Colonic mucosa (tissue), 4 donors: ENCODE measurements at regions not wholly inside any gene's neighbourhood (a gene's known extent, or its start where the extent isn't known, plus 50 kb on each side); places are given as distances from the start of the nearest gene placed in this dataset.
"Not testable (repeated sequence)": the region's sequence is repeated elsewhere in the genome, so short reads cannot be mapped to it uniquely, and the experiment has no call there.

Experiments used
- DNase-seq: peaks from one replicate; pipeline ENCODE4 v3.0.0-alpha.2; 2020
- H3K27ac ChIP-seq: fragments of 200-600 bp; one replicate; pipeline ENCODE4 v1.8.0; 2021
- H3K27me3 ChIP-seq: fragments of 200-600 bp; one replicate; pipeline ENCODE4 v1.8.0; 2021
- H3K36me3 ChIP-seq: fragments of 200-600 bp; one replicate; pipeline ENCODE4 v1.8.0; 2021
- H3K4me1 ChIP-seq: fragments of 200-600 bp; one replicate; pipeline ENCODE4 v1.8.0; 2021; ENCODE audit warnings: mild to moderate bottlenecking
- H3K4me3 ChIP-seq: fragments of 200-600 bp; one replicate; pipeline ENCODE4 v1.8.0; 2021
- H3K9ac ChIP-seq, 2 donors: one replicate each; pipeline ENCODE4 v1.7.0; 2013; ENCODE audit warnings: control low read depth in 2 of 2, low read depth in 2 of 2, low read length in 2 of 2
- H3K9me3 ChIP-seq: fragments of 200-600 bp; one replicate; pipeline ENCODE4 v1.8.0; 2021
- CTCF ChIP-seq: fragments of 200-600 bp; IDR thresholded peaks from one replicate; pipeline ENCODE4 v1.8.0; 2022; ENCODE audit warnings: antibody characterized with exemption, mild to moderate bottlenecking
- intact Hi-C: fragments of 100-400 bp; cut with DNase I; formaldehyde crosslinking; loops from one replicate; pipeline ENCODE4 v1.14.1; 2022
- donor health status: healthy.
- donor health status: DM: no; HTN: no; CAD: no.
- donor health status: DM: no; HTN: no; CAD: no.

DNA sequence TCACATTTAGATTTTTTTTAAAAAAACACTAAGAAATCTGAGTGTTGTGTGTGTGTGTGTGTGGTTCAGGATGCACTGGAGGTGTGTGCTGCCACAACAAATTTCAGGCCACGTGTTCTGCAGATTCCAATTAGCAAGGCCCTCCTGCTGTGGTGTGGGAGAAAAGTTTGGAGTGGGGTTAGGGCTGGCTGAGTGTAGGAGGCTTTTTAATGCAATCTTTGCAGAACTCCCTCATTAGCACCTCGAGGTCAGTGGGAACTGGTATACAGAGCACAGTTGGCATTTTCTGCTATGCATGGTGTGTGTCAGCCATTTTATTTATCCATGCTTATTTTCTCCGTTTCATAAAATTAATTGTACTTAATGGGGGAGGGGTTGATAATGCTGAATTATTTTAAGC lies 187.6 kb downstream of the SOX4 start:
- no peak for DNase-seq
- Histone ChIP-seq H3K4me1 (no peaks in the 10 kb centered on the region), H3K36me3 (no peaks in the 10 kb centered on the region), H3K9me3 (no peaks in the 10 kb centered on the region), H3K27me3 (no peaks in the 10 kb centered on the region), H3K9ac (no peak overlapping the region), H3K27ac (no peak overlapping the region), H3K4me3 (no peak overlapping the region)
- TF ChIP-seq CTCF = no peak
- intact Hi-C loops = no loop called here

- H3K4me1 ChIP-seq = no peaks in the 10 kb centered on the region
- intact Hi-C loops = no loop called here
- no peak for DNase-seq
- no peaks in the 10 kb centered on the region for H3K9me3 ChIP-seq
- no peaks in the 10 kb centered on the region for H3K27me3 ChIP-seq
- H3K27ac ChIP-seq = no peak overlapping the region
- TF ChIP-seq CTCF = no peak
- no peaks in the 10 kb centered on the region for H3K36me3 ChIP-seq
- H3K9ac ChIP-seq = no peak overlapping the region
- no peak overlapping the region for H3K4me3 ChIP-seq
Observed at GRCh38 chr6:21785164-21785563, 191.6 kb downstream of the SOX4 start.

DNA sequence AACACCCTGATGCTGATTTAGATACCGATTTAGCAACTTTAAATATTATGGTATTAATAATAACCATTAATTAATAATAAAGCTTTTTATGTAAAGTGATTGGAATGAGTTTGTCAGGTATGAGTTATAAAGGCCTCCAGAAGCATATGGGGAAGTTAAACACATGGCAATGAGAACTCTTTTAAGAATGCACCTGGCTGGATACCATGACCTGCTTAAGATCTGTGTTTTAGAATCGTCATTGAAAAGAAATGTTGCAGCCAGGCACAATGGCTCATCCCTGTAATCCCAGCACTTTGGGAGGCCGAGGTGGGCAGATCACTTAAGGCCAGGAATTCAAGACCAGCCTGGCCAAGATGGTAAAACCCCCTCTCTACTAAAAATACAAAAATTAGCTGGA lies 197.5 kb downstream of the SOX4 start:
- no peaks in the 10 kb centered on the region for H3K27me3 ChIP-seq
- TF ChIP-seq CTCF = no peak
- no peak overlapping the region for H3K27ac ChIP-seq
- intact Hi-C loops = no loop called here
- DNase-seq = no peak
- H3K36me3 ChIP-seq = no peaks in the 10 kb centered on the region
- no peaks in the 10 kb centered on the region for H3K9me3 ChIP-seq
- no peaks in the 10 kb centered on the region for H3K4me1 ChIP-seq
- H3K4me3 ChIP-seq = no peak overlapping the region
- H3K9ac ChIP-seq = no peak overlapping the region

- H3K9me3 ChIP-seq = no peaks in the 10 kb centered on the region
- no peaks in the 10 kb centered on the region for H3K4me1 ChIP-seq
- intact Hi-C loops = no loop called here
- no peak for TF ChIP-seq CTCF
- H3K9ac ChIP-seq = no peak overlapping the region
- no peaks in the 10 kb centered on the region for H3K36me3 ChIP-seq
- no peak for DNase-seq
- no peak overlapping the region for H3K4me3 ChIP-seq
- no peak overlapping the region for H3K27ac ChIP-seq
- no peaks in the 10 kb centered on the region for H3K27me3 ChIP-seq
Observed at GRCh38 chr6:21791581-21791980, 198.0 kb downstream of the SOX4 start.

DNA sequence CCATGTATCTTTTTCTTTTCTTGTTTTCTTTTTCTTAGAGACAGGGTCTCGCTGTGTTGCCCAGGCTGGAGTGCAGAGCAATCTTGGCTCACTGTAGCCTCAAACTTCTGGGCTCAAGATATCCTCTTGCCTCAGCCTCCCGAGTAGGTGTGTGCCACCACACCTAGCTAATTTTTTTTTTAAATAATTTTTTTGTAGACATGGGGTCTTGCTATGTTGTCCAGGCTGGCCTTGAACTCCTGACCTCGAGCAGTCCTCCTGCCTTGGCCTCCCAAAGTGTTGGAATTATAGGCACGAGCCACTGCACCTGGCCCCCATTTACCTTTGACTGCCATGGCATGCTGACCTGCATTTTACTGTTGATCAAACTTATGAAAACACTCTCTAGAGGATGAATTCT lies 198.6 kb downstream of the SOX4 start:
- no peak for DNase-seq
- Histone ChIP-seq H3K4me3 (no peak overlapping the region), H3K36me3 (no peaks in the 10 kb centered on the region), H3K27ac (no peak overlapping the region), H3K27me3 (no peaks in the 10 kb centered on the region), H3K9me3 (no peaks in the 10 kb centered on the region), H3K9ac (no peak overlapping the region), H3K4me1 (no peaks in the 10 kb centered on the region)
- intact Hi-C loops = no loop called here
- no peak for TF ChIP-seq CTCF

DNA sequence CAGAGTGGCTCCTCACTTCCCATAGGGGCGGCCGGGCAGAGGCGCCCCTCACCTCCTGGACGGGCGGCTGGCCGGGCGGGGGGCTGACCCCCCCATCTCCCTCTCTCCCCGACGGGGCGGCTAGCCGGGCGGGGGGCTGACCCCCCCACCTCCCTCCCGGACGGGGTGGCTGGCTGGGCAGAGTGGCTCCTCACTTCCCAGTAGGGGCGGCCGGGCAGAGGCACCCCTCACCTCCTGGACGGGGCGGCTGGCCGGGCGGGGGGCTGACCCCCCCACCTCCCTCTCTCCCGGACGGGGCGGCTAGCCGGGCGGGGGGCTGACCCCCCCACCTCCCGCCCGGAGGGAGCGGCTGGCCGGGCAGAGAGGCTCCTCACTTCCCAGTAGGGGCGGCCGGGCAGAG lies 203.4 kb downstream of the SOX4 start:
- H3K36me3 ChIP-seq, H3K27ac ChIP-seq, H3K27me3 ChIP-seq, H3K4me1 ChIP-seq, H3K9ac ChIP-seq, DNase-seq, intact Hi-C loops, H3K4me3 ChIP-seq, H3K9me3 ChIP-seq: not testable (repeated sequence)
